Fibroblast of peridontal ligament (primary cell): ENCODE measurements at regions not wholly inside any gene's neighbourhood (a gene's known extent, or its start where the extent isn't known, plus 50 kb on each side); places are given as distances from the start of the nearest gene placed in this dataset.

Source experiments
- DNase-seq: peaks from one replicate; pipeline ENCODE4 v3.0.0-alpha.2; 2010; ENCODE audit errors: extremely low read depth

DNA sequence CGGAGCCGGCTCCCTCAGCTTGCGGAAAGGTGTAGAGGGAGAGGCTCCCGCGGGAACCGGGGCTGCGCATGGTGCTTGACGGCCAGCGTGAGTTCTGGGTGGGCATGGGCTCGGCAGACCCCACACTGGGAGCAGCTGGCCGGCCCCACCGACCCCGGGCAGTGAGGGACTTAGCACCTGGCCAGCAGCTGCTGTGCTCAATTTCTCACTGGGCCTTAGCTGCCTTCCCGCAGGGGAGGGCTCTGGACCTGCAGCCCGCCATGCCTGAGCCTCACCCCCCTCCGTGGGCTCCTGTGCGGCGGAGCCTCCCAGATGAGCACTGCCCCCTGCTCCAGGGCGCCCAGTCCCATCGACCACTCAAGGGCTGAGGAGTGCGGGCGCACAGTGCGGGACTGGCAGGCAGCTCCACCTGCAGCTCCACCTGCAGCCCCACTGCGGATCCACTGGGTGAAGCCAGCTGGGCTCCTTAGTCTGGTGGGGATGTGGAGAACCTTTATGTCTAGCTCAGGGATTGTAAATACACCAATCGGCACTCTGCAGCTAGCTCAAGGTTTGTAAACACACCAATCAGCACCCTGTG is 1141.8 kb downstream of the PCDH17 start:
- no peak for DNase-seq

DNA sequence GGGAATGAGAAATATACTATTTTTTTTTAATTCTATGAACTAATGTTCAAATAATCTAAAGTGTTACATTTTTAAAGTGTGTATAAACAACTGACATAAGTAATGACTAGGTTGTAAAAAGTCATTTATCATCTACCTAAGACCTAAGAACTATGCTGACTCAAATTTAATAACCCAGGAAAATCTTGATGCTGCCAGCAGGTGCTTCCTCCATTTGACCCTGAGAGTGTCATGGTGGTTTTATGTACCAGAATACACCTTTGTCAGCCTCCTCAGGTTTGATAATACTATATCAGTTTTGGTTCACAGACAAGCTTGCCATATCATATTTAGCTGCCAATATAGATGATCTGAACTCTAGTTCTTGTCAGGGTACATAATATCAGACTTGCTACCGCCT is 1151.2 kb downstream of the PCDH17 start:
- no peak for DNase-seq

DNA sequence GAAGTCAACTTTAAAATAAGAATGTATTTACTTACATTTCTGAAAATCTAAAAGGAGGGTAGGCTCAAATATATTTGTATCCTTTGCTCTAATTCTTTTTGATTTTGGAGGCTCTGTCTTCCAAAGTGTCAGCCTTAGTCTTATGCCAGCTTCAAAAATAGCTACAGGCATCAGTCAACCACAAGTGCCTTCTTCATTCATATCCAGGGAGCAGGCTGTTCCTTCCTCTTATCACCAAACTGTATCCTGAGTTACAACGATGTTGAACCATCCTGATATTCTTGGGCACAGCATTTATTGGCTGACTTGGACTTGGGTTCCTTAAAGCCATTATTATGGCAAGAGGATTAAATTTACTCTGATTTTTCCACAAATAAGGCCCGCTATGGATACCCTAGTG is 1161.3 kb downstream of the PCDH17 start:
- no peak for DNase-seq

DNA sequence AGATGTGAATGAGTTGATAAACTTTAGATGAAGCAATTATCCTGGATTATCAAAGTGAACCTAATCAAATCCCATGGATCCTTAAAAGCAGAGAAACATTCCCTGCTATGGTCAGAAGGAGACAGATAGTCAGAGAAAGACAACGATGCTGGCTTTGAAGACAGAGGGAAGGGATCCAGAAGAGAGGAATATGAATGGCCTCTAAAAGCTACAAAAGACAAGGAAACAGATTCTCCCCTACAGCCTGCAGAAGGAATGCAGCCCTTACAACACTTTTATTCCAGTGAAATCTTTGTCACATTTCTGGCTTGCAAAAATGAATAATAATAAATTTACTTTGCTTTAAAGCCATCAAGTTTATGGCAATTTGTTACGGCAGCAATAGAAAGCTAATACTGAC is 1164.2 kb downstream of the PCDH17 start:
- no peak for DNase-seq

DNA sequence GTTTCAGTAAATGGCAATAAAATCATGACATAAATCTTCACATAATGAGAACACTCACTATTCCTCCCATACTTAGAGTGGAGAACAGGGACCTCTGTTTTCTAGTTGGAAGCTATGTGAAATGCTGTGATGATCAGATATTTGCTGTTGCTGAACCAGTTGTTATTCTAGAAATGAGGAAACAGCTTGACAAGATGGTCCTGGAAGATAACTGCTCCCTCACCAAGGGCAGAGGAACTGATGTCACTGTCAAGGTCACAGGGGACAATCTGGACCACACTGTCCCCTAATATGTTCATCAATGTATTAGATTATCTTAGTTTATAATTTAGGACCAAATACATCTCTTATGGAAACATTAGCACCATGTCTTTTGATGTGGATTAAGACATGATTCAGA is 1173.3 kb downstream of the PCDH17 start:
- DNase-seq: no peak

DNA sequence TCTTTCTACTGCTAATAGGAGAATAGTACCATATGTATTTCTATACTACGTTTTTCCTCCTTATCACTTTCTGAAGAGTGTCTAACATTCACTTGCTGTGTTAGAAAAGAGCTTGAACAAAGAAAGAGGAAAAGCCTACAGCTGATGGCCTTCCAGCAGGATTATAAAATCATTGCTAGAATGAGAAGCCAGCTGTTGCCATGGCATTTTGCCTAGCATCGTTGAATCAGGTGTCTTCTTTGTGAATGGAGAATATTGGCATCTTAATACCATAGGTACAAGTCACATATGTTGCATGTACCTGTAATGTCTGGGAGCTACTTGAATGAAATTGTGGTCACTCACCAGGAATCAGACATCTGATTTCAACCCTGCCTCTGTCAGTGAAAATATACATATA is 1174.9 kb downstream of the PCDH17 start:
- no peak for DNase-seq

DNA sequence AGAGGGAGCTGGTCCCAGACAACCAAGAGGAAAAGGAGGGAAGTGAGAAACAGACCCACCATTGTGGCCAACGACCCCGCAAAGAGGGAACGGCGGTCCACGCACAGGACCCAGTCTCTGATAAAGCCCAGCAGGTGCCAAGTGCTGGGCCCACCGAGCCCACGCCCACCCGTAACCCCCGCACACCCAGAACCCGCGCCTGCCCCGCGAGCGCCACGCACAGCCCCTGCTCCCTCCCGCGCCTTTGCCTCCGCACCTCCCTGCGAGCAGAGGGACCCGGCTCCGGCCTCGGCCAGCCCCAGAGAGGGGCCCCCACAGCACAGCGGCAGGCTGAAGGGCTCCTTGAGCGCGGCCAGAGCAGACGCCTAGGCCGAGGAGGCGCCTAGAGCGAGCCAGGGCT is 1192.2 kb downstream of the PCDH17 start:
- no peak for DNase-seq

DNA sequence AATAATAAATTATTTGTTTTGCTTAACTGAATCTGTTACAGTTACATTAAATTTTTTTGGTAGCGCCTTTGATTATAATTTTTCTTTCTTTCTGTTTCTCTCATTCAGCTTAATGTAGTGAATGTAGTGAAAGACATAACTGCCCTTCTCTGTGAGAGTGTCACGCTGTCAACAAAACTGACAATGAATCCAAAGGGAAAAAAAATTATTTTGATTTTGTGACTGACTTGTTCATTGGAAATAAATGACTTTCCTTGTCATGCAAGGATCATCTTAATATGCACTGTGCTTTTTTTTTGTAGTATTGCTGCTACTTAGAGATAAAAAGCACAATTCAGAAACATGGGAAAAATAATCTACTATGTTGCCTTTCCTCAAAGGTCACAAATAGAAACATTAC is 1196.4 kb downstream of the PCDH17 start:
- DNase-seq: no peak

DNA sequence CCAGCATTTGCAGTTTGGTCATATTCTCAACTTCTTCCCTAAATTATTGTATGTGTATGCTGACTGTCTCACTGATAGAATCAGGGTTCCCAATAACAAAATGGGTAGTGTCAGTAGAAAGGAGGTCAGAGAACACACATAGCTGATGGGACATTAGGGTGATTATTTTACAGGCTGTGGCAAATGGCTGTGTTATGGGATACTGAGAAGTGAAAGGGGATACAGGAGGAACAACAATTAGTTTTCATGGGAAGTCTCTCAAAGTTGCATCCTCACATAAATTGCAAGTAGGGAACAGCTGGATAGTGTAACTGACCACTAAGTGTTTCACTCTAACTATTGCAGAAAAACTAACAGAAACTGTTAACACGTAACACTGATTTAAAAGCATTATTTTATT is 1199.3 kb downstream of the PCDH17 start:
- no peak for DNase-seq

DNA sequence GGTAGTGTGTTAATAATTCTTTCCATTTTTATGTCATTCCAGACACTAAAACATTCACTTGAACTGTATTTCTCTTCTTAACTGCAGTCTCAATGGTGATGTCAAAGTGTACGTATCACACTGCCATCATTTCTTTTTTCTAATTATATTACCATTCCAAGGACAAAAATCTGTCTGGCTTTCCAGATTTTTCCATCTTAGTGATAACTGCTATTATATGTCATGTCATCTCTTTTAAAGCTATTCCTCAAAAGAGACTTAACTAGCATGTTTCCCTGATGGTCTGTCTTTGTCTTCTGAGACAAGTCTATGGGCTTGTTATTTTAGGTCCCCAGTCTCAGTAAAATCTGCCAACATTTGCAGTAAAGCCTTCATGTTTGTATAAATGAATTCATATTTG is 1207.1 kb downstream of the PCDH17 start:
- DNase-seq: no peak

DNA sequence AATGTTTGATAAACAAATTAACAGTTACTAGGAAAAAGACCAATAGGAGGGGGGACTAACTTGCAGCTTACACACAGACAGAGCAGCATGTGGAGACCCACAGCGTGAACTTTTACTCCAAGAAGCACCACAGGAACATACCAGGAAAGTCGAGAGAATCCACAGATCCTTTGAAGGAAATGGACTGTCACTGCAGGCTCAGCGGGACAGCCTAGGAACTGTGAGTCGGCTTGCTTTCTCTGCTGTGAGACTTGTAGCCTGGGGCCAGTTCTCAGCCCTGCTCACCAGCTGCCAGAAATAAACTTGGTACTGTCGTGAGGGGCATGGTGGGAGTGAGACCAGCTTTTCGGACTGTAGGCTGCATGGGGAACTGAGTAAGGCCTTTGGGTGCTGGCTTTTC is 1211.5 kb downstream of the PCDH17 start:
- no peak for DNase-seq

DNA sequence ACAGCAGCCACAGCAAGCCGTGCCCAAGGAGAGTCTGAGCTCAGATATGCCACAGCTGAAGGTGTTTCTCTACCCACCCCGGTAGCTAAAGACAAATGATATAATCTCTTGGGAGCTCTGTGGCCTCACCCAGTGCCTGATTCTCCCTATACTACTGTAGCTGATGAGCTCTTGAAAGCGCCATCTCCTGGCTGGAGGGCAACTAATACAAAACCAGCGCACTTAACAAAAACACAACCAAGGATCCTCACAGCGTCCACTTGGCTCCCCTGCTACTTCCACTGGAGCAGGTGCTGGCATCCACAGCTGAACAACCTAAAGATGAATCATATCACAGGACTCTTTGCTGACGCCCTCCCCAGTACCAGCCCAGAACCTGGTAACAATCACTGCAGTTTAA is 1212.0 kb downstream of the PCDH17 start:
- DNase-seq: no peak

DNA sequence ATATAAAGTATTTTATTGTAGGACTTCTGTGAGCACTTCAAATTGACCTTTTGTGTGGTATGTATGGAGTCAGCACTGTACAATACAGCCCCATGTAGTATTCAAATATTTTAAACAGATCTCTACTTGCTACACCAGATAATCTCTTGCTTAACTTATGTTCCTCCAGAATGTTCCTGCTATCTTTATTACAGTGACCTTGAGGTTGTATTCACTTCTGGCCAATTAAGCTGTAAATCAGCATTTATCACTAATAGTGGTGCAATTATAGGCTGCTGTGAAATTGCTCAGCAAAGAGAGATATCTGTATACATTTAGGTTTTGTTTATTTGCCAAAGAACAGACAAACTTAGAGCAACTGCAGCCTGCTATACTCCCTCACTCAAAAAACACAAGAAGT is 1218.6 kb downstream of the PCDH17 start:
- no peak for DNase-seq

DNA sequence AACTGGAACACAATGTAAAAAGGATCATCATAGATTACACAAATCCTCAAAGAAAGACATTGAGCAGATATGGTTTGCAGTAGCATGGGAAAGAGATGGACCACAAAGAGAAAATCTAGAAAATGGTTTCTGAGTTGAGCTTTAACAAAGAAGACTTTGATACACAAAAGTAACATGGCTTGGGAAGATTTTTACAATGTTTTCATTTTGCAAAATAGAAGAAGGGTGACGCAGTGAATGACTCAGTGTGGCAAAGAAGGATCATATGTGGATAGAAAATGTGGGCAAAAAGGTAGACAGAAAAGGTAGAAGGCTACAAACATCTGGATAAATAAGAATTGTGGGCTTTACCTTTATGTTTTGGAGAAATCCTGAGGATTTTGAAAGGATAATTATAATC is 1220.5 kb downstream of the PCDH17 start:
- DNase-seq: no peak

DNA sequence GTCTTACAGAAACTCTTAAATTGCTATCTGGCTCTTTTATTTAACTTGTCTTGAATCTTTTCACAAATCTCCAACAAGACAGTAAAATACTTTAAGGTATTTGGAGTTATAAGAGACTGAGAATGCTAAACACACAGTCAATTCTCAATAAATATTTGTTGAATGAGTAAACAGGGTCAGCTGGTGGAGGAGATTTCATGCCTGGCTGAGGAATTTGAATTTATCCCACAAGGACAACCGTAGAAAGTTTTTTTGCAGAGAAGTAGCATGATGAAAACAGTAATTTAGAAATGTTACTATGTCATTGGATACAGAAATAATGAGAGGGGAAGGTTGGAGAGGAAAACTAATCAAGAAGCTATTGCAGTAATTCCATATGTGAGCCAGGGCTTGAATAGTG is 1223.7 kb downstream of the PCDH17 start:
- DNase-seq: no peak

DNA sequence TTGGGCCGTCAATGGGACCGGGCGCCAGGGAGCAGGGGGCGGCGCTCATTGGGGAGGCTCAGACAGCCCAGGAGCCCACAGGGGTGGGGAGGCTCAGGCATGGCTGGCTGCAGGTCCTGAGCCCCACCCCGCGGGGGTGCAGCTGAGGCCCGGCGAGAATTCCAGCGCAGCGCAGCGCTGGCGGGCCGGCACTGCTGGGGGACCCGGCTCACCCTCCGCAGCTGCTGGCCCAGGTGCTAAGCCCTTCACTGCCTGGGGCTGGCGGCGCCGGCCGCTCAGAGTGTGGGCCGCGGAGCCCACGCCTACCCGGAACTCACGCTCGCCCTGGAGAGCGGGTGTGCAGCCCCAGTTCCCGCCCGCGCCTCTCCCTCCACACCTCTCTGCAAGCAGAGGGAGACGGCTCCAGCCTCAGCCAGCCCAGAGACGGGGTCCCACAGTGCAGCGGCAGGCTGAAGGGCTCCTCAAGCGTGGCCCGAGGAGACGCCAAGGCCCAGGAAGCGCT is 1227.4 kb downstream of the PCDH17 start:
- no peak for DNase-seq

DNA sequence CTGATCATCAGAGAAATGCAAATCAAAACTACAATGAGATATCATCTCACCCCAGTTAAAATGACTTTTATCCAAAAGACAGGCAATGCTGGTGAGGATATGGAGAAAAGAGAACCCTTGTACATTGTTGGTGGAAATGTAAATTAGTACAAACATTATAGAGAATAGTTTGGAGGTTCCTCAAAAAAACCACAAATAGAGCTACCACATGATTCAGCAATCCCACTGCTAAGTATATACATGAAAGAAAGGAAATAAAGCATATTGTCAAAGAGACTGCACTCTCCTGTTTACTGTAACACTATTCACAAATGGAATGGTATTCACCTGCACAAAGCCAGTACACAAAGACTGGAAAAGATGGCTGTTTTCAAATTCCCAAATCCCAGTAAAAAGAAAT is 1233.7 kb downstream of the PCDH17 start:
- no peak for DNase-seq

DNA sequence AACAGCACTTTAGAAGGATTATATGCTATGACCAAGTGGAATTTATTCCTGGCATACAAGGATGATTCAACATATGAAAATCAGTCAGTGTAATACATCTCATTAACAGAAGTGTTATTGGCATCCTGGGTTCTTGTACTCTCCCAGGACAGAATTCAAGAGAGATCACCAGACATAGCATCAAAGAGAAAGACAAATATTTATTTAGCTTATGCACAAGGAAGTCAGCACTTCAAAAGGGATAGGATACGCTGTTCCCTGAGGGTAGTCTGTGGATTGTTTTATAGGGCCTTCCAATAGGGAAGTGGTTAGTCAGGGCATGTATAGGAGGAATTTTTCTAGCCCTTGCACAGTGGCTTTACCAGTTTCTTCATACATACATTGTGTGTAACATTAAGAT is 1238.0 kb downstream of the PCDH17 start:
- DNase-seq: no peak

DNA sequence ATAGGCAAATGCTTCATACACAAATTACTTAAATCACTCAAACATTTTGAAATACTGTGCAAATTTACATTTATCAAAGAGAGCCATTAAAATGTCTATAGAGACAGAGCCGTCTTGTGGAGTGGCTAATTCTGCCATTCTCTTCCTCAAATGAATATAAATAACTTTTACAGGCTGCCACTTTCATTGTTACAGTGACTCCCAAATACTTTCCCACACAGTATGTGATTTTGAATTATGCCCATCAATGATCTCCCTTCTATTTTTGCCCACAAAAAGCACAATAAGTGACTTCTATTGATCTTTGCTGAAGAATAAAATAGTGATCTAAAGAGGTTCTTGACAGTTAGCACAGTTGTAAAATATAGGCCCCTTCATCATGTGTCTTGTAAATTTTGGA is 1244.9 kb downstream of the PCDH17 start:
- no peak for DNase-seq

DNA sequence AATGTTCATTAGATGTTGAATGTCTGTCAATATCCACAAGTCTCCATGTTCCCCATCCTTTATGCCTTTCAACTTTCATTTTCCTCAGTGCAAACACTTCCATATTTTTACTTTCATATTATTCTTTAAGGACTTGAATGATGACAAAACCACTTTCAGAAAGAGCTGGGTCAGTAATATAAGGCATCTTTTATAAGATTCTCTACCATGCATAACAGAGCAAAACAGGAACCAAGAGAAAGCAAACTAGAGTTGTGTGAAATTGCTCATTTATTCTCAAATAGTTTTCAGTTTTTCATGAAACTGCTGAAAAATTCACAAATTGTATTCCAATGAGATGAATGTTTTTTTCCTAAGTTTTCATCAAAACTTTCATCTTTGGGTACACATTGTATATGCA is 1247.6 kb downstream of the PCDH17 start:
- no peak for DNase-seq

DNA sequence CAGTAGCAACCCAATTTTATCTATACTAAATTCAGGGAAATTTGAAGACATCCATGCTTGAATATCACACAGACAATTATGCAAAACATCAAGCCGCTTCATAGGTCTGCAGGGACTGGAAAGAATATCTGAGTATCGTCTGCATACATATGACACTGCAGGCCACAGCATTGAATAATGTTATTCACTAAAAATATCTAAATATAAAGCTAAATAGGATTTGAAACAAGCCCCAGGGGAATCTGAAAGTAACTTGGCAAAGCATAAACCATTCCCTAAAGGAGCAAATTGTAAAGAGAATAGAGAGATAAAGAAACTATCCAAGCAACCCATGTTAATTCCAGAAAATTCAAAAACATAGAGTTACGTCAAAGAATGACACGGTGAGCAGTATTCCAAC is 1251.0 kb downstream of the PCDH17 start:
- no peak for DNase-seq

DNA sequence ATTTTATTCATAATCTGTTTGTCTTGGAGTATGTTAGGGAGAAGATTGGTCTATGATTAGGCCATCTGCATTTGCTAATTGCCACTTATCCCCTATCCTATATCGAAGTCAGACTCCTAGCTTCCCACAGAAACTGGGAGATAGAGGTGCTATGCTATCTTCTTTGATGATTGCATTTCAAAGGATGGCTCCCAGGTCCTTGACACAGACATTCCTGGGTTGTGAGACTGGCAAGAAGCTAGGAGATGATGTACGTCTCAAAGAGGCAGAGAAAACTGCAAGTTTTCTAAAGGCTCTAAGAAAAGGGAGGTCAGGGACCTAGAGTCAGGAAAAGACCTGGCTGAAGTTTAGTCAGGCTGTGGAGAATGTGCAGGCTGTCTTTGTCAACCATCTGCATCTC is 1251.9 kb downstream of the PCDH17 start:
- DNase-seq: no peak

DNA sequence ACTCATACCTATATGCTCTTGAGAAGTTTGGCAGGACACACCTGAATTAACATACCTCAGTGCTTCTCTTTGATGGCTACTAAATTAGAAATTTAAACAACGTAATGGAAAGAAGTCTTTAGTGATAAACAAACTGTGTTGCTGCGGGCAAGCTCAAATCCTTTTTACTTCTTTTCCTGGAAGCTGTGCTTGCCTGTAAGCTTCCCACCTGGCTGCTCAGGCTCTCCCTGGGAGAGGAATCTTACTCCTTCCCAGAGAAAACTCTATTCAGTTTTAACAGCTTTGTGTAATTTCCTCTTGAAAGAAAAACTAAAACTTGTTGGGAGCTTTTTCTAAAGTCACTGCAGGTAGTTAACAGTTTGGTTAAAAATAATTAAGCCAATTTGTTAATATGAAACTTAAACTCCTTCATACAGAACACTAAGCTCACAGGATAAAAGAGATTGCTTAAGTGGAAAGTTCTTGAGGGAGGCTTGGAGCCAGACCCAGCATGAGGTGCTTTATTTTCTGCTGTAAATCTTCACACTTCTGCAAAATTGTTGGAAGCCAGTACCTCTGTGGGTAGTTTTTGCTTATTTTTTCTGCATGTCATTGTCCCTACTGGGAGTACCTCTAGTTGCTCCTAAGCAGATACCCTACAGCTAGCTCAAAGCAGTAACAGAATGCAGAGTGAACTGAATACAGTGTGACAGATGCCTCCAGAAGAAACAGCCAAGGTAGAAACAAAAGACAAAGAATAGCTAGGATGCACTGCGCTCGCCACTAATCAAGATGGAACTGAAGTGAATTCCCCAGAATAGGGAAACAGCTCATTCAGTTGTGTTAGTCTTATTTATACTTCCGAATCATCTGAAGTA is 1253.0 kb downstream of the PCDH17 start:
- no peak for DNase-seq

DNA sequence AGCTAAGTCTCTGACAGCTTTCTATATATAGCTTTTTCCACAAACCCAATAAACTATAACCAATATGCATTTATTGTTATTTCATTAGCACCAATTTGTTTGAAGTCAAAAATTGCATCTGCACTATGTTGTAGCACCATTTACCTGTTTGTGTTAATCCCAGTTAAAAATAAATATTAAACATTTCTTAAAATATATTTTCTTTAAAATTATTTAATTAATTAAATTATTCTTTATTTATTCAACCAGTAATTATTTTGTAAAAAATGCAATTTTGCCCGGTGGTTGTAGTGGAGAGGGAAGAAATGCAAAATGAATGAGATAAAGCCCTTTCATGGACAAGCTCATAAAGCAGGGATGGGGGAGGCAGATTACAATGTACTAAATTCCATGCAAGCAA is 1257.9 kb downstream of the PCDH17 start:
- no peak for DNase-seq
